Panc1 (cell line): ENCODE measurements at regions not wholly inside any gene's neighbourhood (a gene's known extent, or its start where the extent isn't known, plus 50 kb on each side); places are given as distances from the start of the nearest gene placed in this dataset.

Source experiments
- POLR2AphosphoS5 ChIP-seq: IDR thresholded peaks from 2 replicates; pipeline ENCODE4 v1.6.1; 2012; ENCODE audit warnings: mild to moderate bottlenecking, low read depth, low read length, moderate library complexity
- SIN3A ChIP-seq: IDR thresholded peaks from 2 replicates; pipeline ENCODE4 v1.6.1; 2012; ENCODE audit warnings: low read depth, mild to moderate bottlenecking, low read length, moderate library complexity, borderline replicate concordance; ENCODE audit not compliant: insufficient read depth
- TF ChIP-seq, protein P1 (sequence below): fragments of 450-650 bp; IDR thresholded peaks from 2 replicates; pipeline ENCODE4 v1.5.1; 2017; ENCODE audit warnings: mild to moderate bottlenecking

DNA sequence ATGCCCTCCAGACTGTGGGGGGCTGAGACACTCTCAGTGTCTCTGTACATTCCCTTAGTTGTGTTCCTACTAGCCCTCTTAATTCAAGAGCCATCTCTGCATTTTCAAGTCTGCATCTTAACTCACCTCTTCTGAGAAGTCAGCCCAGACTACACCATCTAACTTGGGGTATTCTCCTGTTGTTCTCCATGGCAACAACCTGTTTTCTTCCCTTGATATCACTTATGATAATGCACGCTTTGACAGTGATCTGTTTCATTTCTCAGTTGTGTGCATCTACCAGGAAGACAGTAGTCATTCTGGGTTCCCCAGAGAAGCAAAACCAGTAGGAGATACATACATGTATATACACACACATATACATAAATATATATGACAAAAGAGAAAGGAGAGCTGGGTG lies 707.3 kb upstream of the IGFBP3 start:
- TF ChIP-seq, protein P1, sequence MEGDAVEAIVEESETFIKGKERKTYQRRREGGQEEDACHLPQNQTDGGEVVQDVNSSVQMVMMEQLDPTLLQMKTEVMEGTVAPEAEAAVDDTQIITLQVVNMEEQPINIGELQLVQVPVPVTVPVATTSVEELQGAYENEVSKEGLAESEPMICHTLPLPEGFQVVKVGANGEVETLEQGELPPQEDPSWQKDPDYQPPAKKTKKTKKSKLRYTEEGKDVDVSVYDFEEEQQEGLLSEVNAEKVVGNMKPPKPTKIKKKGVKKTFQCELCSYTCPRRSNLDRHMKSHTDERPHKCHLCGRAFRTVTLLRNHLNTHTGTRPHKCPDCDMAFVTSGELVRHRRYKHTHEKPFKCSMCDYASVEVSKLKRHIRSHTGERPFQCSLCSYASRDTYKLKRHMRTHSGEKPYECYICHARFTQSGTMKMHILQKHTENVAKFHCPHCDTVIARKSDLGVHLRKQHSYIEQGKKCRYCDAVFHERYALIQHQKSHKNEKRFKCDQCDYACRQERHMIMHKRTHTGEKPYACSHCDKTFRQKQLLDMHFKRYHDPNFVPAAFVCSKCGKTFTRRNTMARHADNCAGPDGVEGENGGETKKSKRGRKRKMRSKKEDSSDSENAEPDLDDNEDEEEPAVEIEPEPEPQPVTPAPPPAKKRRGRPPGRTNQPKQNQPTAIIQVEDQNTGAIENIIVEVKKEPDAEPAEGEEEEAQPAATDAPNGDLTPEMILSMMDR, result no peak
- no peak for TF ChIP-seq POLR2AphosphoS5
- TF ChIP-seq SIN3A, result no peak
